Esophagus squamous epithelium (tissue), 5 donors: ENCODE measurements at regions not wholly inside any gene's neighbourhood (a gene's known extent, or its start where the extent isn't known, plus 50 kb on each side); places are given as distances from the start of the nearest gene placed in this dataset.

Source experiments
- DNase-seq: peaks from one replicate; lab custom pipeline; 2025; lab: John Stamatoyannopoulos, UW
- H3K27ac ChIP-seq, 4 donors: fragments of 200-600 bp; sonication (generic); one replicate each; pipeline ENCODE4 v1.5.1; 2016 to 2019; ENCODE audit warnings: mild to moderate bottlenecking in 1 of 4
- H3K27me3 ChIP-seq, 4 donors: fragments of 200-600 bp; sonication (generic); 1 replicate in 3 of 4; 2 replicates in 1 of 4; pipeline versions ENCODE4 v1.5.1 to v1.6.0; 2017 to 2021; ENCODE audit warnings: antibody characterized with exemption in 1 of 4
- H3K36me3 ChIP-seq, 3 donors: fragments of 200-600 bp; sonication (generic); one replicate each; pipeline ENCODE4 v1.5.1; 2016 to 2019
- H3K4me1 ChIP-seq, 3 donors: fragments of 200-600 bp; sonication (generic); one replicate each; pipeline ENCODE4 v1.5.1; 2017 to 2019
- H3K4me3 ChIP-seq, 4 donors: fragments of 200-600 bp; sonication (generic); 1 replicate in 3 of 4; 2 replicates in 1 of 4; pipeline ENCODE4 v1.5.1; 2016 to 2019; ENCODE audit warnings: mild to moderate bottlenecking in 2 of 4, moderate library complexity in 1 of 4
- H3K9me3 ChIP-seq, 3 donors: fragments of 200-600 bp; sonication (generic); one replicate each; pipeline ENCODE4 v1.5.1; 2016 to 2019
- CTCF ChIP-seq, 6 experiments: fragments of 450-650 bp in 4 of 6; fragments of 200-600 bp in 2 of 6; sonication (generic) in 2 of 6; IDR thresholded peaks; one replicate each; pipeline ENCODE4 v1.5.1; 2016 to 2019; ENCODE audit warnings: antibody characterized with exemption in 6 of 6, mild to moderate bottlenecking in 4 of 6, moderate library complexity in 4 of 6
- POLR2A ChIP-seq, 4 donors: fragments of 450-650 bp; IDR thresholded peaks; one replicate each; pipeline ENCODE4 v1.6.1; 2017; ENCODE audit warnings: antibody characterized with exemption in 4 of 4, mild to moderate bottlenecking in 4 of 4, moderate library complexity in 3 of 4
- WGBS, 2 donors: methylation state at CpG; one replicate each; pipeline ENCODE4 v1.1.5; 2018; 5-methylcytosine and 5-hydroxymethylcytosine counted together
- intact Hi-C: fragments of 100-400 bp; cut with DNase I; formaldehyde crosslinking; loops from one replicate; pipeline ENCODE4 v1.15.0; 2022
- donor health status: DM: yes; HTN: yes; CAD: no.

DNA sequence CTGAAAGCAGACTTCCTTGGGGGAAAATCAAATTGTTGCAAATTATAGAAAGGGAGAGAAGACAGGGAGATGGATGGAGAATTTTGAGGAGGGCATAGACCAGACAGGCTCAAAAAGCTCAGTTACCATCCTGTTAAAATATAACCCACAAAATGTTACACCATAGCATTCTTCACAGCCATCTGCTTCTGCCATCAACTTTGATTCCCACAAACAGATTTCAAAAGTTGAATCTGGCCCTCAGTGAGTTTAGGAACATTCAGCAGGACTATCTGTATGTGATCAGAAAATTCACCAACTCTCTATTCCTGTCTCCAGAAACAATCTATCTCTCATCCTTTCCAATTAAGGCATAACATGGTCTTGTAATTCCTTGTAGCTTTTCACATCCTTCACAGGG is 159.8 kb upstream of the CCDC68 start:
- TF ChIP-seq CTCF (IDR thresholded peaks at IDR 0.05) (no peak), POLR2A (IDR thresholded peaks at IDR 0.05) (no peak)
- intact Hi-C loops: no loop called here
- no peaks in the 10 kb centered on the region for H3K4me1 ChIP-seq
- no peaks in the 10 kb centered on the region for H3K9me3 ChIP-seq
- no peaks in the 10 kb centered on the region for H3K36me3 ChIP-seq
- H3K27ac ChIP-seq: no peak overlapping the region
- H3K4me3 ChIP-seq: no peak overlapping the region
- no peaks in the 10 kb centered on the region for H3K27me3 ChIP-seq
- no peak for DNase-seq

DNA sequence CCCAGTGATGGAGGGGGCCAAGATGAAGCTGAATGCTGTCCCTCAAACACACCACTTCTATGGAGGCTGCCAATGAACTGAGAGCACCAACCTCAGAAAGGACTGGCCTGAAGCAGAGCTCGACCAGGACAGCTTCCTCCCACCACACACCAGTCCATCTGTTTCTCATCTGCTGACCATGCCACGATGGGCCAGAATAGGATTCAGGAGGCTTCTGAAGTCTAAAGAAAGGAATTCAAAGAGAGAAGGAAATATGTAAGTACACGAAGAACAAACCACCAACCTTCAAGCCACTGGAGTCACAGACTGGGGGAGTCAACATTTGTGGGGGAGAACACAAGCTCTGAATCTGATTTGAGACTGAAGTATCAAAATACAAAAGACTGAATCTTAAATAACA is 157.6 kb upstream of the CCDC68 start:
- Histone ChIP-seq H3K27me3 (no peaks in the 10 kb centered on the region), H3K9me3 (no peaks in the 10 kb centered on the region), H3K36me3 (no peaks in the 10 kb centered on the region), H3K4me1 (no peaks in the 10 kb centered on the region), H3K27ac (no peak overlapping the region), H3K4me3 (no peak overlapping the region)
- TF ChIP-seq CTCF (IDR thresholded peaks at IDR 0.05): no peak
- TF ChIP-seq POLR2A (IDR thresholded peaks at IDR 0.05): no peak
- WGBS, 2 donors: 55 to 74% methylated on average over 2 to 3 of the region's 3 CpGs
- intact Hi-C loops: no loop called here
- DNase-seq: no peak

- Histone ChIP-seq H3K36me3 (no peaks in the 10 kb centered on the region), H3K4me1 (no peaks in the 10 kb centered on the region), H3K9me3 (no peaks in the 10 kb centered on the region), H3K27ac (no peak overlapping the region), H3K4me3 (no peak overlapping the region), H3K27me3 (no peaks in the 10 kb centered on the region)
- WGBS, 2 donors: 73 to 88% methylated on average over 2 of the region's 2 CpGs
- intact Hi-C loops: no loop called here
- no peak for TF ChIP-seq POLR2A (IDR thresholded peaks at IDR 0.05)
- no peak for TF ChIP-seq CTCF (IDR thresholded peaks at IDR 0.05)
- DNase-seq: no peak
Measured at GRCh38 chr18:55115606-55116005, 156.3 kb upstream of the CCDC68 start.

GRCh38 chr18:55114876-55115275 is 155.6 kb upstream of the CCDC68 start:
- no peak for TF ChIP-seq POLR2A (IDR thresholded peaks at IDR 0.05)
- no peak for TF ChIP-seq CTCF (IDR thresholded peaks at IDR 0.05)
- H3K36me3 ChIP-seq: no peaks in the 10 kb centered on the region
- 35 to 56% methylated on average over 1 of the region's 1 CpG for WGBS, 2 donors
- no peaks in the 10 kb centered on the region for H3K27me3 ChIP-seq
- no peak overlapping the region for H3K4me3 ChIP-seq
- DNase-seq: no peak
- H3K27ac ChIP-seq: no peak overlapping the region
- no peaks in the 10 kb centered on the region for H3K4me1 ChIP-seq
- H3K9me3 ChIP-seq: no peaks in the 10 kb centered on the region
- intact Hi-C loops: no loop called here

DNA sequence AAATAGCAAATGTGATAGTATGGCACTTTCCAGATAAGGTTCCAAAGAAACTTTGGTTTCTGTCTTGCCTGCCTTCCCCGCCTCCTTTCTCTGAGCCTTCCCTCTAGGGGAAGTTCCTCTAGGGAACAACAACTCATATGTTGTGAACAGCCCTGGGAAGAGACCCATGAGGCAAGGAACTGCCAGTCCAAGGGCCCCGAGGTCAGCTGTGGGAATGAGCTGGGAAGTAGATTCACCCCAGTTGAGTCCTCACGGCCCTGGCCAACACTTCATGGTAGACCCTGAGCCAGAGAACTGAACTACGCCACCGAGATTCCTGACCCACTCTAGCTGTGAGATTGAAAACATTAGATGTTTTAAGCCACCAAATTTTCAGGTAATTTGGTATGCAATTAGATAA is 154.5 kb upstream of the CCDC68 start:
- WGBS, 2 donors: 77 to 84% methylated on average over 5 of the region's 5 CpGs
- Histone ChIP-seq H3K27ac (no peak overlapping the region), H3K9me3 (no peaks in the 10 kb centered on the region), H3K4me1 (no peaks in the 10 kb centered on the region), H3K27me3 (no peaks in the 10 kb centered on the region), H3K4me3 (no peak overlapping the region), H3K36me3 (no peaks in the 10 kb centered on the region)
- TF ChIP-seq CTCF (IDR thresholded peaks at IDR 0.05) (no peak), POLR2A (IDR thresholded peaks at IDR 0.05) (no peak)
- DNase-seq: no peak
- intact Hi-C loops: no loop called here
